ENCODE measurements at regions not wholly inside any gene's neighbourhood (a gene's known extent, or its start where the extent isn't known, plus 50 kb on each side); places are given as distances from the start of the nearest gene placed in this dataset.

DNA sequence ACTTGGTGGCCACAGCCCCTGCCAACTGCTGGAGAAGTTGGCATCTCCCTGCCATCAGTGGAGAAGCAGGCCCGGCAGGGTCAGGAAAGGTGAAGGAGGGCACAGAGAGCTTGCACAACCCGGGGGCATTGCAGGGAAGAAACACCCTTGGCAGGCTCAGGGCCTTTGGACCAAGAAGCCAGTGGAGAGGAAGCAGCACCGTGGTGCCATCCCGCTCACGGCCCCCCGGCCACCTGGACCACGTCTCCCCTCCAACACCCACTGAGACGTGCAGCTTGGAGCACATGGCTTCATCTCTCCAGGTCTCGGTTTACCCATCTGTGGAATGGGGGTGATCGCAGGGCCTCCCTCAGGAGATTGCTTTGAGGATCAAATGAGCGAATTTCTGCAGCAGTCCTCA is 158.1 kb downstream of the RBFOX3 start:
- no peak for DNase-seq

DNA sequence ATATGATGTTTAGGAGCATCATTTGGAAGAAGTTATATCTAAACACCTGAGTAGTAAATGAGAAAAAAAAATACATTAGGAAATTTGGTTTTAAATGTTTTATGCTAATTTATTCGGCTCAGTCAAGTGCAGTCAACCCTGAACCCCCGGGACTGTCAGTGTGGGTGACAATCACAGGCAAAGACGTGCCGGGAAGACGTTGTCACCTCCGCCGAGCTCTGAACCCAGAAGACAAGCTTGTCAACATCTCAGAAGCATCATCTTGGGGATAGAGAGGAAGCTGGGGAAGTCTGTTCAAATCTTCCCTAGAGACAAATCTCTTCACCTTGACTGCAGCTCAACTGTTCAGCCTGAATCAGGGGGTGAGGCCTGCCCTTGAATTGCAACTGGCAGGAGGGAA is 159.7 kb downstream of the RBFOX3 start:
- no peak for DNase-seq

DNA sequence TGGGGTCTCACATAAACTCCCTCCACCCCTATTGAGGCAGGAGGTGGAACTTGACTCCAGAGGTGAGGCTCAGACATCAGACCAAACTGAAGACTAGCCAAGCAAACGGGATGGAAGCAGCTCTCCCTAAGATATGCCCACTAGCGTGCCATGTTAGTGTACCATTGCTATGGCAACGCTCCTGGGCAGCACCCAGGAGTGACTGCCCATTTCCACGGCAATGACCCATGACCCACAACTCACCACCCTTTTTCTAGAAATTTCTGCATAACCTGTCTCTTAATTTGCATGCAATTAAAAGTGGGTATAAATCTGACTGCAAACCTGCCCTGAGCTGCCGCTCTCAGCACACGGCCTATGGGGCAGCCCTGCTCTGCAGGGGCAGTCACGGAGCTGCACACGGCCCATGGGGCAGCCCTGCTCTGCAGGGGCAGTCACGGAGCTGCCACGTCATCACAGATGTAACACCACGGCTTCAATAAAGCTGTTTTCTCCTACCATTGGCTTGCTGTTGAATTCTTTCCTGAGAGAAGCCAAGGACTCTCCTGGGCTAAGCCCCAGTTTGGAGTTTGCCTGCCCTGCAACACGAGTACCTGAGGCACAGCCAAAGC is 164.3 kb downstream of the RBFOX3 start:
- DNase-seq: peak in 1 of 56 donors; percentile 30

DNA sequence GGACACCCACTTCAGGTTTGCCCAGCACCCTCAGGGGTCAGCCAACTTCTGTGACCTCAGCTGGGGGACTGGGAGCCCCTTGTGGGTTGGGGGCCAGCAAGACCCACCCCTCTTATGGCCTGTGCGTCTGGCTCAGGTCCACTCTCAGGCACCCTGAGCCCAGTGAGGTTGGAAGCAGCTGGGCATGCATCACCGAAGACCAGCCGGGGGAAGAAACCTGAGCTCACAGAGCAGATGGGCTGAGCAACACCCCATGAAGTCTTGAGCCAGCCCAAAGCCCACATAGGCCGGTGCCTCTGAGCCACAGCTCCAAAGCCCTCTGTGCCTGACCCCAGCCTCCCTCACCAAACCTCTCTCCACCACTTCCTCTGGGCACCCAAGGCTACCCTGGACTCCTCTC is 166.7 kb downstream of the RBFOX3 start:
- no peak for DNase-seq

DNA sequence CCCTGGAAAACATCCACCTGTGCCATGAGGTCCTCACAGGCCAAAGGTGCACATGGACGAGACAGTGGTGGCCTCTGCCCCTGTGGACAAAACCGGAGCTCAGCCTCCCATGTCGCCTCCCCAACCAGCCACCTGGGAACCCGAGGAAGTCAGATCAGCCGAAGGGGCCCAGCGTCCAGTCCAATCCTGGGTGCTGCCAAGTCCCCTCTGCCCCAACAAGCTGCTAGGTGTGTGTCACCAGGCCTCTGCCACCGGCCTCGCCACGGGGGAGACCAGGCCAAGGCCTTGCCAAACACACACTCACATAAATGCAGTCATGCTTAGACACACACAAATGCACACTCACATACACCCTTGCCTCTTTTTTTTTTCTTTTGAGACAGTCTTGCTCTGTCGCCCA is 167.8 kb downstream of the RBFOX3 start:
- no peak for DNase-seq

GRCh38 chr17:79441356-79442160 is 169.3 kb downstream of the RBFOX3 start:
- DNase-seq: no peak

GRCh38 chr17:79440251-79440650 is 170.6 kb downstream of the RBFOX3 start:
- no peak for DNase-seq

DNA sequence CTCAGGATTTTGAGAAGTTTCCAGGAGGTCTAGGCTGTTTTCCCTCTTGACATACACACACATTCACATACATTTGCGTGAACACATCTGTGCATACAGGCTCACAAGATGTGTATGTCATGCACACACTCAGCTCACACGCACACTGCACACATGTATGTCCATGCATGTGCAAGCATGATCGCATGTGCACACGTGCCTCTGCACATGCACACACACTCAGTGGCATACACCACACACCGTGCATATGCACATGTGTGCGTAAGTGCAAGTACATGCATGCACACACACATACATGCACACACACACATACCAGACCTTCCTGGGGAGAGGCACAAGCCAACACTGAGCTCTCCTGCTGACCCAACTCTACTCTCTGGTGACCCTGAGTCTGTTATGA is 171.4 kb downstream of the RBFOX3 start:
- DNase-seq: no peak

- no peak for DNase-seq
Measured at GRCh38 chr17:79438546-79439334, 172.1 kb downstream of the RBFOX3 start.

GRCh38 chr17:79438058-79438457 is 172.8 kb downstream of the RBFOX3 start:
- no peak for DNase-seq

- no peak for DNase-seq
Measured at GRCh38 chr17:79437081-79437480, 173.8 kb downstream of the RBFOX3 start.

DNA sequence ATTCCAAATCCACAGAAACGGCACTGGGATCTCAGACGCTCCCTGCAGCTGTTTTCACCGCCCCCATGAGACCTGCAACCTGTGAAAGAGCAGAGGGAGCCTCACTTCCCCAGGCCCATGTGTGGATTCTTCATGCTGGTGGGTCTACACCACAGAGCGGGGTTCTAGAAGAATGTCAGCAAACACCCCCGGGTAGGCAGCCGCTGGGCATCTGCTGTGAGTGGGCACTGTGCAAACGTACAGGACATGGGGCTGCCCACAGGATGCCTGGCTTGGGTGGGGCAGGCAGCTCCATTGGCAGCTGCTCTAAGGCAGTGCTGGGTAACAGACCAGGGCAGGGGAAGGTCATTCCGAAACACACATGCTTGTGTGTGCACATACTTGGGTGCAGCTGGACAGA is 174.9 kb downstream of the RBFOX3 start:
- no peak for DNase-seq

GRCh38 chr17:79435296-79435695 is 175.6 kb downstream of the RBFOX3 start:
- DNase-seq: no peak

DNA sequence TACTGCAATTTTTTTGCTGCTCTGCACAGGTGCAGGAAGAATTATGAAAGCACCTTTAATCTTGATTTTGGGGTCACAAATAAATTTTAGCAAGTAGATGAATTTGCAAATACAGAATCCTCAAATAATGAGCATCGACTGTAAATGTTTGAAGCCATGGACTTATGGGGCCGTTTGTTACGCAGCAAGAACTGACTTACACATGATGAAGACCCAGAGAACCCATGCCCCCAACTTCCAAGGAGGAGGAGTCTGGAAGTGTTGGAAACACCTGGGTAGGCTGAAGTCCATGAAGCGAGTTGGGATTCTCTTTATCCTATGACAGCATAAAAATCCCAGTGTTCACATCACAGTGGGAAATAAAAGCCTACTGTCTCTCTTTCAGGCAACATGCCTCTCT is 176.6 kb downstream of the RBFOX3 start:
- no peak for DNase-seq

DNA sequence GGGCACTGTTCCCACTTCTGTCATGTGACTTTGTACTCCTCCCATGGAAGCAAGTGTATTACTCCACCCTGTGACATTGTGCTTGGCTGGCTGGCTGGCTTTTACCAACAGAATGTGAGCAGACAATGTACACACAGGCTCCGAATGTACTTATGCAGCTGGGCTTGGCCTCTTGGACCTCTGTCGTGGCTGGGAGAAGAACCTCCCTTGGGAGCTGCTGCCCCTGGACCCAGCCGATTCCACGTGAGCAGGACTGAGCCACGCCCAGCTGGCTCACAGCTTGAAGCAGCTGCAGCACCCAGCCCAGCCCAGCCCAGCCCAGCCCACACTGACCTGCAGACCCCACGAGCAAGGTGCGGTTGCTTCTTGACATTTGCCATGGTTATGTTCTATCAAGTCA is 177.5 kb downstream of the RBFOX3 start:
- DNase-seq: no peak

- no peak for DNase-seq
Measured at GRCh38 chr17:79431175-79431574, 179.7 kb downstream of the RBFOX3 start.

- no peak for DNase-seq
Measured at GRCh38 chr17:79429864-79430494, 180.9 kb downstream of the RBFOX3 start.

DNA sequence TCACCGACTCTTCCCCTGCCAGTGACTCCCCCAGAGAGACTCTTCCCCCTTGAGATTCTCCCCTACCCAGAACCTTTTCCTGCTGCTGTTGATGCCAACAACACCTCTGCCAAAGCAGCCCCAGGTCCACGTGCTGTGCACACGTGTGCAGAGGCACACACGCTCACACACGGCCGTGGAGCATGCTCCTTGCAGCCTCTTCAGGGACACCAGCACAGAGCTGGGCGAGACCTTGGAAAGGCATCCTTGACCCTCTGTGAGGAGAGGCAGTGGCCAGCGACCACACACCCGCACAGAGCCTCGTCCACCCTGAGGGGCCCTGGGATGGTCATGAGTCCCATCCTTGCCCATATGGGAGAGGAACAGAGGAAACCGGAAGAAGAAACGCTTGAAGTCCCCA is 181.9 kb downstream of the RBFOX3 start:
- DNase-seq: no peak

DNA sequence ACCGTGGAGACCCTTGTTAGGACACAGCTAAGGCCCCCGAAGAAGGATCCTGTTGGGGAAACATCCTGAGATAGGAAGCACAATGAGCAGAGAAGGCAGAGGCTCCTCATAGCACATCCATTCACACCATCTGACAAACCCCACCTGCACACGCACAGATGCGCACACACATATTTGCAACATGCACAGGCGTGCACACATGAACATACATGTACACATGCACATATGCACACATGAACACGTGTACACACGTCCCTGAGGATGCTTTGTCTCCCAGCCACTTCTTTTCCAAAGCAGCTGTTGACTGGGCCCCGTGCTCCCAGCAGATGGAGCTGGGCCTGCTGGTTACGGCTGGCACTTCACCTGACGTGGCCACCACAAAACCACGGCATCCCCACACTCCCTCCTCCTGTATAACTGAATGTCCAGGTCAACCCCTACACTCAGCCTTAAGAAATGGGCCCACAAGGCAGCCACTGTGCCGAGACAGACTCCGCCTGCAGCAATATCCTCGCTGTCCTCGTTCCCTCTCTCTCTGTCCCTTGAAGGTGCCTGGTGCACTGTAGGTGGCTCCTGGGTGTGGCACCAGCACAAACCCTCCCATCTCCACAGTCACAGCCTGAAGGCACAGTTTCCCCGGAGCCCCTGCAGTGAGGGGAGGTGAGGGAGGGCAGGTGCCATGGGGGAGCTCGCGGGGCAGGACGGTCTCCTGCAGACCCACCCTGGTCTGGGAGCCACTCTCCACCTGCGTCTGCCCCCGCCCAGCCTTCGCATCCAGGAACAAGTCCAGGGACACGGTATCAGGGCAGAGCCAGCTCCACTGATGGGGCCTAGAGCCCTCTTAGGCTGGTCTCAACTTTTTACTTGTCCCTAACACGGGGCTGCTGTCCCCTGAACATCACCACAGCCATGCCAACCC is 183.0 kb downstream of the RBFOX3 start:
- no peak for DNase-seq

GRCh38 chr17:79425686-79426085 is 185.2 kb downstream of the RBFOX3 start:
- DNase-seq: no peak
